ENCODE measurements at regions not wholly inside any gene's neighbourhood (a gene's known extent, or its start where the extent isn't known, plus 50 kb on each side); places are given as distances from the start of the nearest gene placed in this dataset.

- H3K9me3 ChIP-seq (ENCODE audit: control insufficient read depth, insufficient read depth, low read length): no peaks in the 10 kb centered on the region
- H3K36me3 ChIP-seq (ENCODE audit: control insufficient read depth, insufficient read depth, low read length): no peaks in the 10 kb centered on the region
Measured at GRCh38 chr2:67727623-67728022, 330.5 kb downstream of the ETAA1 start.

GRCh38 chr2:67729474-67729873 lies 332.3 kb downstream of the ETAA1 start:
- Histone ChIP-seq H3K27me3 (ENCODE audit: control insufficient read depth, insufficient read depth, low read length) (no peaks in the 10 kb centered on the region), H3K9me3 (ENCODE audit: control insufficient read depth, insufficient read depth, low read length) (no peaks in the 10 kb centered on the region), H3K9ac (ENCODE audit: low read depth, low read length) (no peak overlapping the region), H3K4me1 (ENCODE audit: control insufficient read depth, insufficient read depth, low read length) (no peaks in the 10 kb centered on the region), H3K36me3 (ENCODE audit: control insufficient read depth, insufficient read depth, low read length) (no peaks in the 10 kb centered on the region), H3K4me3 (ENCODE audit: low read depth, low read length) (no peak overlapping the region)

More at GRCh38 chr2:67727623-67728022, 330.5 kb downstream of the ETAA1 start:
- Histone ChIP-seq H3K4me3 (ENCODE audit: low read depth, low read length) (no peak overlapping the region), H3K9ac (ENCODE audit: low read depth, low read length) (no peak overlapping the region), H3K27me3 (ENCODE audit: control insufficient read depth, insufficient read depth, low read length) (no peaks in the 10 kb centered on the region), H3K4me1 (ENCODE audit: control insufficient read depth, insufficient read depth, low read length) (no peaks in the 10 kb centered on the region)

GRCh38 chr2:67733517-67733916 lies 329.3 kb downstream of the C1D start:
- Histone ChIP-seq H3K9ac (ENCODE audit: low read depth, low read length) (no peak overlapping the region), H3K9me3 (ENCODE audit: control insufficient read depth, insufficient read depth, low read length) (no peaks in the 10 kb centered on the region), H3K27me3 (ENCODE audit: control insufficient read depth, insufficient read depth, low read length) (no peaks in the 10 kb centered on the region)

GRCh38 chr2:67752199-67752598 lies 310.6 kb downstream of the C1D start:
- Histone ChIP-seq H3K4me1 (ENCODE audit: control insufficient read depth, insufficient read depth, low read length) (no peaks in the 10 kb centered on the region), H3K27me3 (ENCODE audit: control insufficient read depth, insufficient read depth, low read length) (no peaks in the 10 kb centered on the region), H3K9ac (ENCODE audit: low read depth, low read length) (no peak overlapping the region), H3K9me3 (ENCODE audit: control insufficient read depth, insufficient read depth, low read length) (no peaks in the 10 kb centered on the region), H3K4me3 (ENCODE audit: low read depth, low read length) (no peak overlapping the region), H3K36me3 (ENCODE audit: control insufficient read depth, insufficient read depth, low read length) (no peaks in the 10 kb centered on the region)

More at GRCh38 chr2:67733517-67733916, 329.3 kb downstream of the C1D start:
- H3K4me3 ChIP-seq (ENCODE audit: low read depth, low read length): no peak overlapping the region
- no peaks in the 10 kb centered on the region for H3K36me3 ChIP-seq (ENCODE audit: control insufficient read depth, insufficient read depth, low read length)
- H3K4me1 ChIP-seq (ENCODE audit: control insufficient read depth, insufficient read depth, low read length): no peaks in the 10 kb centered on the region

GRCh38 chr2:67752969-67753368 lies 309.8 kb downstream of the C1D start:
- no peaks in the 10 kb centered on the region for H3K27me3 ChIP-seq (ENCODE audit: control insufficient read depth, insufficient read depth, low read length)
- H3K4me1 ChIP-seq (ENCODE audit: control insufficient read depth, insufficient read depth, low read length): no peaks in the 10 kb centered on the region
- H3K9ac ChIP-seq (ENCODE audit: low read depth, low read length): no peak overlapping the region

GRCh38 chr2:67755156-67755882 lies 307.5 kb downstream of the C1D start:
- no peaks in the 10 kb centered on the region for H3K36me3 ChIP-seq (ENCODE audit: control insufficient read depth, insufficient read depth, low read length)
- no peak overlapping the region for H3K9ac ChIP-seq (ENCODE audit: low read depth, low read length)
- H3K4me3 ChIP-seq (ENCODE audit: low read depth, low read length): no peak overlapping the region
- H3K4me1 ChIP-seq (ENCODE audit: control insufficient read depth, insufficient read depth, low read length): no peaks in the 10 kb centered on the region
- no peaks in the 10 kb centered on the region for H3K27me3 ChIP-seq (ENCODE audit: control insufficient read depth, insufficient read depth, low read length)
- H3K9me3 ChIP-seq (ENCODE audit: control insufficient read depth, insufficient read depth, low read length): no peaks in the 10 kb centered on the region

More at GRCh38 chr2:67752969-67753368, 309.8 kb downstream of the C1D start:
- H3K4me3 ChIP-seq (ENCODE audit: low read depth, low read length): no peak overlapping the region
- no peaks in the 10 kb centered on the region for H3K36me3 ChIP-seq (ENCODE audit: control insufficient read depth, insufficient read depth, low read length)
- H3K9me3 ChIP-seq (ENCODE audit: control insufficient read depth, insufficient read depth, low read length): no peaks in the 10 kb centered on the region

GRCh38 chr2:67760995-67761394 lies 301.8 kb downstream of the C1D start:
- H3K4me3 ChIP-seq (ENCODE audit: low read depth, low read length): no peak overlapping the region
- no peaks in the 10 kb centered on the region for H3K4me1 ChIP-seq (ENCODE audit: control insufficient read depth, insufficient read depth, low read length)

GRCh38 chr2:67771380-67771779 lies 291.4 kb downstream of the C1D start:
- H3K4me3 ChIP-seq (ENCODE audit: low read depth, low read length): no peak overlapping the region
- H3K4me1 ChIP-seq (ENCODE audit: control insufficient read depth, insufficient read depth, low read length): no peaks in the 10 kb centered on the region
- H3K9me3 ChIP-seq (ENCODE audit: control insufficient read depth, insufficient read depth, low read length): no peaks in the 10 kb centered on the region
- no peaks in the 10 kb centered on the region for H3K27me3 ChIP-seq (ENCODE audit: control insufficient read depth, insufficient read depth, low read length)
- no peaks in the 10 kb centered on the region for H3K36me3 ChIP-seq (ENCODE audit: control insufficient read depth, insufficient read depth, low read length)
- H3K9ac ChIP-seq (ENCODE audit: low read depth, low read length): no peak overlapping the region

More at GRCh38 chr2:67760995-67761394, 301.8 kb downstream of the C1D start:
- Histone ChIP-seq H3K27me3 (ENCODE audit: control insufficient read depth, insufficient read depth, low read length) (no peaks in the 10 kb centered on the region), H3K36me3 (ENCODE audit: control insufficient read depth, insufficient read depth, low read length) (no peaks in the 10 kb centered on the region), H3K9ac (ENCODE audit: low read depth, low read length) (no peak overlapping the region), H3K9me3 (ENCODE audit: control insufficient read depth, insufficient read depth, low read length) (no peaks in the 10 kb centered on the region)

GRCh38 chr2:67772216-67773170 lies 290.3 kb downstream of the C1D start:
- Histone ChIP-seq H3K4me1 (ENCODE audit: control insufficient read depth, insufficient read depth, low read length) (no peaks in the 10 kb centered on the region), H3K9ac (ENCODE audit: low read depth, low read length) (no peak overlapping the region), H3K9me3 (ENCODE audit: control insufficient read depth, insufficient read depth, low read length) (no peaks in the 10 kb centered on the region), H3K36me3 (ENCODE audit: control insufficient read depth, insufficient read depth, low read length) (no peaks in the 10 kb centered on the region), H3K4me3 (ENCODE audit: low read depth, low read length) (no peak overlapping the region), H3K27me3 (ENCODE audit: control insufficient read depth, insufficient read depth, low read length) (no peaks in the 10 kb centered on the region)

- Histone ChIP-seq H3K36me3 (ENCODE audit: control insufficient read depth, insufficient read depth, low read length) (no peaks in the 10 kb centered on the region), H3K4me1 (ENCODE audit: control insufficient read depth, insufficient read depth, low read length) (no peaks in the 10 kb centered on the region), H3K9me3 (ENCODE audit: control insufficient read depth, insufficient read depth, low read length) (no peaks in the 10 kb centered on the region), H3K9ac (ENCODE audit: low read depth, low read length) (no peak overlapping the region), H3K4me3 (ENCODE audit: low read depth, low read length) (no peak overlapping the region), H3K27me3 (ENCODE audit: control insufficient read depth, insufficient read depth, low read length) (no peaks in the 10 kb centered on the region)
Measured at GRCh38 chr2:67773851-67774250, 289.0 kb downstream of the C1D start.

- Histone ChIP-seq H3K9ac (ENCODE audit: low read depth, low read length) (no peak overlapping the region), H3K4me3 (ENCODE audit: low read depth, low read length) (no peak overlapping the region), H3K36me3 (ENCODE audit: control insufficient read depth, insufficient read depth, low read length) (no peaks in the 10 kb centered on the region), H3K27me3 (ENCODE audit: control insufficient read depth, insufficient read depth, low read length) (no peaks in the 10 kb centered on the region), H3K4me1 (ENCODE audit: control insufficient read depth, insufficient read depth, low read length) (no peaks in the 10 kb centered on the region), H3K9me3 (ENCODE audit: control insufficient read depth, insufficient read depth, low read length) (no peaks in the 10 kb centered on the region)
Measured at GRCh38 chr2:67776276-67776675, 286.5 kb downstream of the C1D start.

Measured in iPS-15b (cell line).